HG03060 (cell line): ENCODE measurements at regions not wholly inside any gene's neighbourhood (a gene's known extent, or its start where the extent isn't known, plus 50 kb on each side); places are given as distances from the start of the nearest gene placed in this dataset.

Source experiments
- ATAC-seq: cut with Tn5 transposase; IDR thresholded peaks from one replicate; pipeline ENCODE4 v1.9.1; 2021; ENCODE audit warnings: low read depth, moderate number of reproducible peaks; ENCODE audit not compliant: unreplicated experiment

DNA sequence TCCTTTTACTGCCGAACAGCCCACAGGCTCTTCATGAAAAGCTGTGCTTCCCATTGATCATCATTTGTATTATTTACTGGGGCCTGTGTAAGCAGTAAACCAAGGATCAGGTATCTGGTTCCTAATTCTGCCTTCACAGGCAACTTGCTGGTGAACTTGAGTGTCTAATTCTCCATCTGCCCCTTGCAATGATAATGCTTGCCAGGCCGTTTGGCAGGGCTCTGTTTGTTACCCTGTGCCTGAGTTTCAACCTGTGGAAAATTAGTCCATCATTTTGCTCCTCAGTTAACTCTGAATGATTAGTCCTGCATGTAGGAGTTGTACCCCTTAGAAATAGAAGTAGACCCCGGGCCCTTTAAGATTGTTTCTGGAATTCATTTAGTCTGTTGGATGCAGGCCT is 298.4 kb upstream of the CADM1 start:
- no peak for ATAC-seq

DNA sequence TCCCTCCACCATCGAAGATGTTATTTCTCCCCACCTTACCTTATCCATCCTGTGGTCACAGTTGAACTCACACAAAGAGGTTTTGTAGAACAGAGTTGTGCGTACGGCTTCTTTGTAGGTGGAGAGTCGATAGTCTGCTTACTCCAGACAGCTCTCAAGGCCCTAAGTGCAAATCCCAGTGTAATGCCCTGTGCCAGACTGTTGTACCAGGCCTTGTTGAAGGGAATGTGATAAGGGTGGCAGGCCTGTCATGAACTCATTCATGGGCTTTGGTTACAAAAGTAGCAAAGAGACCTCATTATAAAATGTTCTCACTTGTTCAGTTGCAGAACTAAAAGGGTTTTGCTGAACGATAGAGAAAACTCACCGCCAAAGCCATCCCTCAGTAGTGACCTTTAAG is 288.7 kb upstream of the CADM1 start:
- ATAC-seq: no peak

DNA sequence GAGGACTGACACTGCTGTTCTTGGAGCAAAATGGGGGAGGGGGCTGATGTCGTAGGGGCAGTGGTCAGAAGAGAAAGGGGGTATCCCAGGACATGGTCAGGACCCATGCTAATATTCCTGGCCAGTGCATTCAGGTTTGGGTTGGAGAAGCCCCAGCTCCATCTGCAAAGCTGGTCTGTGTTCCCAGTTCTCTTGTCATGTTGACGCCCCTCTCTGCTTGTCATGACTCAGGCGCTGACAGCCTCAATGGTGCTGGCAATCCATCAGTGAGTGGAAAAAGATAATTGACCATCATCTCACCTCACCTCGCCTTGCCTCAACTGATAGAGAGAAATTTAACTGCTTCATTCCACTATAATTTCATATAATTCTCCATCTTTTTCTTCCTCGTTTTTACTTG is 283.1 kb upstream of the CADM1 start:
- ATAC-seq: no peak

DNA sequence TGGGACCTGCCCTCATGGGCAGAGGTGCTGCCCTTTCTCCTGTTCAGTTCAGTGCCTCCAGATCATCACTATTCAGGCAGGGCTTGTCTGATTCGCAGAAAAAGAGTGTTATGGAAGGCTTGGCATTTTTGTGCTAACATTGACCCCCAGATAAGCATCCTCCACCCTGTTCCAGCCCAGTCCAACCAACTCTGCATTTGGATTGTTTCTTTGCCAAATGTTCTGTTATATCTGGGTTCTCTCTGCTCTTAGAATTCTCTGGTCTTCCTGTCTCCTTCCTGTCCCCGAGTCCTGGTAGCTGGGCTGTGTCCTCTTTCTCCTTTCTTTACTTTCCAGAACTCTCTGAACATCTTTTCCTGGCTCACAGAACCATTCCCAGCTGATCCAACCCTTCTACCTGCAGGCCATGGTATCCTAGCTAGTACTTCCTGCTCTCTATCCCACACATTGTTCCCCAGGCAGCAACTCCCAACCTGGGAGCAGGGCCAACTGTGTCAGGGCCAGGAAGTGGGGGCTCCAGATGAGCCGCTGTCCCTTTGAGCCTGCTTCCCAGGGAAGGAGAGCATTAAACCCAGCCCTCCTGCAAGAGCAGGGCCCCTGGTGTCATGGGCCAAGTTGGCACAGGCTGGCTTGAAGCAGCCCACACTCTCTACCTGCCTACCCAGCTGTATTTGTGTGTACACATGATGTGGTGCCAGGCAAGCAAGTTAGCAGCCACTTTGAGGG is 280.7 kb upstream of the CADM1 start:
- ATAC-seq: no peak

DNA sequence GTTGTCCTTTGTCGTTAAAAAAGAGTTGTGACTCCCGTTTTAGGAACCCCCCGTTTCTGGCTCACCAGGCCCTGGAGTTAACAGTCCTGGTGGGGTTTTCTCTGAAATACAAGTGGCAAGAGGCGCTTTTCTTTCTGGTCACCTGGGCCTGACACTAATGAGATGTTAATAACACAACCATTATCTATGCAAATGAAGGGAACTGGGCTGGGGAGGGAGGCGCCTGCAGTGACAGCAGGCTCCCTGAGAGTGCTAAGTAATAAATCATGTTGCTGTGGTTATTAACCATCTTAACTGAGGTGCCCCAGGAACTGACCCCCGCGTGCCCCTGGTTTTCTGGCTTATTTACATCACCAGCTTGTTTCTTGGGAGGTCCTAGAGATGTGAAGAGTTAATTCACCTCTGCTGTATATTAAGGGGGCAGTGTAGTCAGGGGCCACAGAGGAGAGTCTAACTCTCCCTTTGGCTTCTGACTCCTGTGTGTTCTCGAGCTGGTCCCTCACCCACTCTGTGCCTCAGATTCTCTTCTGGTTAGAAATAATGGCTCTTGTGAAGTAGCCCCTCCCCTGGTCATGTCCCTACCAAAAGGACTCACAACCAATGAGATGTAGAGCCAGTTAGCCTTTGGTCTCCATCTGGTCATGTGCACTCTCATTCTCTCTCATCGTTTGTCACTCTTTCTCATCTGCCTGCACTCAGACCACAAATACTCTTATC is 276.6 kb upstream of the CADM1 start:
- no peak for ATAC-seq

DNA sequence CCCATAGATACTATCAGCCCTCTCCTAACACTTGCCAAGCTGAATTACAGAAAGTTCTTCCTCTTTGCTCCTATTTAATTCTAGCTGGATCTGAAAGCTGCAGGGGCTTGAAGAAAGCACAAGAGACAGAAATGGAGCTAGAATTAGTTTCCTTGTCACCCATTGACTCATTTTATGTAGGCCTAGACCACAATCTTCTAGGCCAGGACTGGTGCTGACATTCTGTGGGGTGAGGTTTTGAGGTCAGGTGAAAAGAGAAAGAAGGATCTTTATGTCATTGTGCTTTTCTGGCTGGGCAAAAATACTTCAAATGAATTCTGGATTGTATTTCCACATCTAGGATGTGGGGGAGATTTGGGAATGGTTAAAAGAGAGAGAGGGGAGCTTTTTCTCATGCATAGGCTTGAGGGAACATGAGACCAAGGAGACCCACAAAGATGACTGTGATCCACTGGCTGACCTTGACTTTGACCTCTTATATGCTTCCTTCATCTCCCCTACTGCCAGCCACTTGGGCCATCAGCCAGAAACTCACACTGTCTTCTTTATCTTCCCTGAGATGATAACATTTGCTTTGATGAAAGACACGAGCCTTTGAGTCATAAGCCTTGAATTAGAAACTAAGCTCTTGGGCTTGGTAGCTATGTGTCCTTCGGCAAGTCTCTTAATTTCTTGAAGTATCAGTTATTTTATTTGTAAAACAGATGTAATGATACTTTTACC is 274.9 kb upstream of the CADM1 start:
- ATAC-seq: peak; percentile 78

DNA sequence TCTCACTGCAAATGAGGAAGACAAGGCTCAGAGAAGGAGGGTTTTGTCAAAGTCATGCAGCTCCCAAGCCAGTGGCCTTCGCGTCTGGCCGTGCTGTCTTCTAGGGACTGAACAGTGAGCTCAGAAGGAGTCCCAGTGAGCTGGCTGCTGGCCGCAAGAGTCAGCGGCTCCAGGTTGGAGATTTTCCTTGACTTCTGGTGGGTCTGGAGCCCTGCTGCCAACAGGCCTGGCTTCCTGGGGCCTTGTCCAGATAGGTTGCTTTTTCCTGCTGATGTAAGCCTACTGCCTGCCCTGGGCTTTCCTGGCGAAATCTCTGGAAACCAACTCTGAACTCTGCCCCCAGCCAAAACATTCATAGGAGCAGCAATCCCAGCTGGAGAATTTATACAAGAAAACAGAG is 272.7 kb upstream of the CADM1 start:
- ATAC-seq: no peak

DNA sequence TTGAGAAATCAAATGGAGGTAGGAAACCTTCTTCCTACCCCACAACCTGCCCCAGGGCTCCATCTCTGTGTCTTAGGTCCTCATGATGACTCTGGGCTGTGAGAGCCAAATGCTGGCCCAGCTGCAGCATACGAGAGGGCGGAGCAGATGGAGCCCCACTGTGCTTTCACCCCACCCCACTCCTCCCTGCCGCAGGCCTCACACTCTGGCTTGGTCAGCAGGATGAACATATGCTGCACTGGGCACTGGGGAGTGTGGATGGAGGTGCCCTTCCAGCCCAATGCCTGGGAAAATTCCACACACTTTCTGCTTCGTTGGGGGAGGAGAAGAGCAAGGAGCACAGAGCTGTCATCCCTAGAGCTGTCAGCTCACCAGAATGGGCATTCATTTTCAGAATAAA is 271.6 kb upstream of the CADM1 start:
- no peak for ATAC-seq

DNA sequence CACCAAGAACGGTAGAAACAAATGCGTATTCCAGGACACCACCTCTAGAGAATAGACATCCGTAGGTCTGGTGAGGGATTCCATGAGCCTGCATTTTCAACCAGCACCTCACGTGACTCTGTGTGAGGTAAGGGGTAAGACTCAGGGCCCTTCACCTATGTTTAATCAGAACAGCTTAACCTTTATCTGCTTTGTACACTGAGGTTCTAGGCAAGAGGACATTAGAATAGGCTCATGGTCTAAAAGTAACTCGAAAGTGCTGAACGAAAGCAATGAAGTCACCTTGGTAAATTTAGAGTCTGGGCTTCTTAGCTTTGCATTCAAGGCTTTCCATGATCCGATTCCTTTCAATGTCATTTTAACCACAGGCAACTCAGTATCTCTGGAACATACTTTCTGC is 270.5 kb upstream of the CADM1 start:
- no peak for ATAC-seq

DNA sequence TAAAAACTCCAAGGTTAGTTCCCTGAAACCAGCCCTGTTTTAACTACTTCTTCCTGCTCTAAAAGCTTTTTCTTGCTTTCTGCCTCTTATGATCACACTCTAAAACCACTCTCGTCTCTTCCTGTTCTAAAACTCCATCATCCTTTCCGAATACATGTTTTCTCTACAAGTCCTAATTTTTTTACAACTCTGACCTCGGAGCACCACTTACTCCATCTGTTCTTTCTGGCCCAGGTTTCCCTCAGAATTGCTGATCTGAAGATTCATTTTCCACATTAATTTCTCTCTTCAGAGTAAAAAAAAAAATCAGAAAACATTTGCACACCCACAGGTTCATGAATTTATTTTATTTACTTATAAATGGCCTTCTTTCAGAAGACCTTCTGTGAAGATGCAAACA is 265.7 kb upstream of the CADM1 start:
- no peak for ATAC-seq

DNA sequence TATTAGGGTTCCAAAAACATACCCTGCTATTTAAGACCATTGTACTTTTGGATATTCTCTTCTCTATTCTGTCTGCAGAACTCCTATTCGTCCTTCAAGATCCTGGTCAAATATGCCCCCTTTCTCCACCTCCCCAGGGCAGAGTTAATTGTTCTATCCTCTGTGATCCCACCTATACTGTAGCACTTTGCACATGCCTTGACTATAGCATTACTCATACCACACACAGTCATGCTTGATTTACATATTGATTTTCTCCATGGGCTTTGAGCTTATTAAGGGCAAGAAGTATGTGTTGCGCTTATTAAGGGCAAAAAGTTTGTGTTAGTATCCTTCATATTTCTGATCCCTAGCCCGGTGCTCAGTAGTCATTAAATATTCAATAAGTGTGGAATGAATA is 263.7 kb upstream of the CADM1 start:
- no peak for ATAC-seq

DNA sequence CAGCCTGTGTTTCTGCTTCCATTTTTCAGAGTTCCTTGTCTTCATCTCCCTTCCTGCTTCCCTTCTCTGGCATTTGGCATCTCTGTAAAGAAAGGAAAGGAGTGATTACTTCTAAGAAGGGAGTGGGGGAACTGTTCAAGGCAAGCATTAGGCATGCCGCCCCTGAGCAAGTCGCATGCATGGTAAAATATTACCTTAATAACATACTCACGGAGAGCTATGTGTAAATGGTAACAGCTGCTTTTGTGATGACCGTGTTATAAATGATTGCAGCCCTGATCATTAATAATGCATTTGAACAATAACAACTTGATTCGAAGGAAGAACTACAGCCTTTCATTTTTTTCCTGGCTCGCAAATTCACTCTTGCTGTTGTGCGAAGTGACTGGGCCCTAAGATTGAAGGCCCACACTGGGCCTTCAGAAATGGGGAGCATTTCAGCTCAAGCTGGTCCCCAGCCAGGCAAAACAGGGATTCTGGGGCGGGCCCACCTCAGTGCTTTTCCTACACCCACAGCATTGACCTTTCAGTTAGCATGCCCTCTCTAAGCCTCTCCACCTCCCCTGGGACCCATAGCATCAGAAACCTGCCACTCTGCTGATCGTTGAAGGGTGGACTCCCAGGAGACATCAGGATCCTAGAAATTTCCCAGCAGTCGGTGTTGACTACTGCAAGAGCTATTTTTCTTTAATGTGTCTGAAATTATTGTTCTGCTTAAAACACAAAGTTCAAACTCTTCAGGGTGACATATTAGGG is 263.0 kb upstream of the CADM1 start:
- ATAC-seq: no peak

DNA sequence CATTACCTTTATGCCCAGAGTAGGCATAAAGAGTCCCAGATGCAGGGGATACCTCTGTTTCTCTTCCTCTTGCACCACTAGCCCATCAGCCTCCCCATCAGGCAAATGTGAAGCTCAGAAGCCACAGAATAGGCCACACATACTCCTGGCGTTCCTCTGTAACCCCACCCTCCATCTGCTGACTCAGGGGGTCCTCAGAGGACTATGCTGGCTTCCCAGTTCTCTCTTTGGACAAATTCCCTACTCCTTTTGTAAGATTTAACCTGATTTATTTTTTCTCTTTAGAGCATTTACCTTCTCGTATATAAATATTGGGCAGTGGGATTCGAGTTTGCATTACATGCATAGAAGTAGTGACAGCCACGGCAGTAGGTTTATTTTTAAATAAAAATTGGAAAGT is 262.3 kb upstream of the CADM1 start:
- no peak for ATAC-seq

DNA sequence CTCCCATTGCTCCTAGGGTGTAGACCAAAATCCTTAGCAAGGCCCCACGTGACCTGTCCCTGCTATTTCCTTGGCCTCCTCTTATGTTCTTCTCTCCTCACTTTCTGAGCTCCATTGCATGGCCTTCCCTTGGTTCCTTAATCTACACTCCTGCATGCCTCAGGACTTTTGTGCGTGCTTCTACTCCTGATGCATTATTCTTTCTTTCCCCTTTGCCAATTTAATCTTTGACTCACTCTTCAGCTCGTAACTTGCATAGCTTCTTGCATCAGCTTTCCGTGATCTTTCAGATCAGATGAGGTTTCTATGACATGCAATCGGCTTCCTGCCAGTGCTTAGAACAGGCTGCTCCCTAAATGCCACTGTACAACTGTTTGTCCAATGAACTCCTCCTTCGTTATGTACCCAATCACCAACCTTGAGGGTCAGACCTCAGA is 261.6 kb upstream of the CADM1 start:
- no peak for ATAC-seq

DNA sequence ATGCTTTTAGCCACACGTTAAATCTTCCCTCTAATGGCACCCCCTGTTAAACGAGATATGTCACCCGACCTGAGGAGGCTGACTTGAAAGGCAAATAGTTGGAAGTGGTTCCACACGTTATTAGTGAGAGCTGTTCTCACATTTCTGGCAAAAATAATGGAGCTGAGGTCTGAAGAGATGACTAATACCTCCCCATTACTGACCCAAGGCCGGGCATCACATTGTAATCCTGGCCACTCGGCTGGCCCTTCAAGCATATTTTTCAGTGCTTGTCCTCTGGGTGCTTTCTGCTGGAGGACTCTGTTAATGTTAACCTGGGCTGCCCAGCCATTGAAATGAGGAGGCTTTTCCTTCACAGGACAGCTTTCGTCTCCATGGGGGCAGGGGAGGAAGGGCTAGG is 260.0 kb upstream of the CADM1 start:
- no peak for ATAC-seq

DNA sequence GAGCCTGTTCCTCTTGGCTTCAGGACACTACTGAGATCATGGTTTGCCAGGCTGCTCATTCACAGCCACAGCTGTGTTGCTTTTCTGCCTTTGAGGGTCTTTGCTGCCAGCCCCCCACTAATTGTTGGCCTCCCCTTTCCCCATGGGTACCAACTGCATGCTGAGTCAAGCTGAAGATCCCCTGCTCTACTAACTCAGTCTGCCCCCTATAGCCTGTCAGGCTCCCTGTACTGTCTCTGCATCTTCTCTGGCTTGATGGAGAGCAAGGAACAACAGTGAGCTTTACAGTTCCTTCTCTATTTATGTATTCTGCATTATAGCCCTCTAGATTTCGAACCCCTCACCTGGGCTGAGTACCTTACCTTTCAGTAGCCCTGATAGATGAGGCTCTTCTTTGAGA is 257.6 kb upstream of the CADM1 start:
- no peak for ATAC-seq

DNA sequence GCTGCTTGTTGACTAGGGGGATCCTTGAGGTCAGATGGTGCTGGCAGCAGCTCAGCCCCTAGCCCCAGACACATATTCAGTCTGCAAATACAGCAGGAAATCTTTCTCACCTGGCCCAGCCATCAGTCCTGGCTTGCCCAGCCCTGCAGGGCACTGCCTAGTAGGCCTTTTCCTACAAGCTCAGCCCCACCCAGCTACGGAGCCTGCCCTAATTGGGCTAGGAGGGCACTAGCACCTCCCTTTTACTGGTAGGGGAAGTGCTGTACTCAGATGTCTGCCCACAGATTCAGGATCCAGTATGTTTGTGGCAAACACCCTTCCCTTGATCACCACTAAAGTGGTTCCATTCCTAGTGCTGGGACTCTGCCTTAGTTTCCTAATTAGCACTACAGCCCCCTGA is 257.1 kb upstream of the CADM1 start:
- ATAC-seq: no peak

DNA sequence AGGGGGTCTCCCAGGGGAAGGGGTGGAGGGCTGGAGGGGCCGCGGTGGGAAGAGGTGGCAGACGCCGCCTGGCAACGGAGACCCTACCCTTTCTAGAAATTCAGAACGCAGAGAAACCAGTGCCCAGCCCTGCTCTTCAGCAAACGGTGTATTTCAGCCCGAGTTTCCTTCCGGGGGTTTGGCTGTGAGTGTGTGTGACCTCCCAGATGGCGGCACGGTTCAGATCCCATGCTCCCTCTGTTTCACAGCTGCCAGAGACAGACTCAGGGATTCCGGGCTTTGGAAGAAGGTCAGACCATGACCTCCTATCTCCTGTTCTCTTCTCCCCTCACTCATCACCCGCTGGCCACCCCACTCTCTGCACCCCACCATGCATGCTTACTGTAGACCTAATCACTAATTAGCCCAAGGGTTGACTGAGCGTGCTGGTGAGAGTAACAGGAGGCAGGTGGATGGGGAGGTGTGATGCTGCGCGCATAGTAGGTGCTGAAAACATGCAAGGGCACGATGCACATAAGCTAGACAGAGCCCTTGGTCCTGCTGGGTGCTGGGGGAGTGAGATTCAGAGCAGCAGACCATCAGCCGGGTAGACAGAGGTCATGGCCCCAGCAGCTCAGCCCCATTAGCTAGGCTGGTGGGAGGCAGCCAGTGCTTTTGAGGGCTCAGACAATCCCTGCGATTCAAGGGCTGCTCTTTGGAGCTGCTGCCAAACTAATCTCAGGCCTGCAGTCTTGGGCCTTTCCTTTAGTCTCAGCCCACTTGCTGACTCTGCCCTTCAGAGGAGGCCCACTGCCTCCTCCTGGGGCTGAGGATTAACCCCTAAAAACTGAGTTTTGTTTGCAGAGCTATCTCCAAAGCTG is 256.5 kb upstream of the CADM1 start:
- ATAC-seq: no peak

DNA sequence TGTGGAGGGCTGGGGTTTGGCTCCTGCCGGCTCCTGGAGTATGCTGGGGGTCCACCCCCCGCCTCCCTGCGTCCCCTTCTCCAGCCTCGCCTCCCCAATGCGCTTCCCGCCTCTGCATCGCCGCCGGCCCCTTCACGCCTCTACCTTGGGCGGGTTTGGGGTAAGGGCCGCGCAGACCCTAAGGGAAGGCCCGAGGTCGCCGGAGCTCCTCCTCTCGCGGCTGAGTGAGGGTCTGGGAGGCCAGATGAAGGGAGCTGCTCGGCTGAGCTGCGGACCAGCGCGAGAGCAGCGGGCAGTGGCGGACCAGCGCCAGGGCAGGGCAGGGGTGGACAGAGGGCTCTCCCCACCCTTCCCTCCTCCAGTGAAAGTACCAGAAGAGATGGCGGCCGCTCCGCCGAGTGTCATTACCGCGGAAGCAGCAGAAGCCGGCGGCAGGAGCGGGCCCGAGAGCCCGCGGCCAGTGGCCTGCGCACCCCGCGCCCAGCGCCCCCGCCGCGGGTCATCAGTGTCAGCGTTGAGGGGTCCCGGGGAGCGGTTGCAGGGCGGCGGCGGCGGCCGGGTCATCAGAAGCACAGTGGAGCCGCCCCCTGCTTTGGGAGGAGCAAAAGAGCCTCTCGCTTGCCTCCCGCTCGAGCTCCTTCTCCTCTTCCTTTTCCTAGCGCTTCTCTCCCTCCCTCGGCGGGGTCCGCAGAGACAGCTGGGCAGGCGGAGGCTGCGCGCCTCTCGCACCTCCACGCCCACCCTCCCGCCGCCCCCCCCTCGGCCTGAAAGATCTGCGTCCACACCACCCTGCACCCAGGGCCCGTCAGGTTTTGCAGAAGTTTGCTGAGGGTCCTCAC is 255.6 kb upstream of the CADM1 start:
- ATAC-seq: no peak
